ENCODE measurements at regions not wholly inside any gene's neighbourhood (a gene's known extent, or its start where the extent isn't known, plus 50 kb on each side); places are given as distances from the start of the nearest gene placed in this dataset.

DNA sequence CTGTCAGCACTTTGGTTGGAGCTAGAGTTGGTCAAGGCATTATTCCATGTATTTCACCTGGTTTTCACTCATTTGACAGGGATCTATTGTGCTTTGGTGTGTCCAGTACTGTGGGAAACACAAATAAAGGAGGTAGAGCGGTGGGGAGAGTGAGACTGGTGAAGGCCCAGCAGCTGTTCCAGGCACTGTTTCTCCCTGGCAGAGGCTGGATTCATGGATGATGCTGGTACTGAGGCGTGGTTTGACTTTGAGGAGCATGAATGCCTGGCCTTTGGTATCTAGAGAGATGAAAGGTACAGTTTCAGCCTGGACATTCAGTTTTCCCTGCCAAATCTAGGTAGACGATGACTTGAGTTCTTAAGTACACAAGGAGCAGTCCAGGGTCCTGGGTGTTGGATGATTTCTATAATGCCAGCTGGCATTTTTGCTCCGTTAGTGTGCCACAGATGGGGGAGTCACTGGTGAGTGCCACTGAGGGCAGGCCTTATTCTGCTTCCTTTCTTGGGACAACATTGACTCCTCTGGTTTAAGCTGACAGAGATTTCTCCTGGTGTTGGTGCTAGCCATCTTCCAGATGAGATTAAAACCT is 162.2 kb upstream of the BMPER start:
- TF ChIP-seq EZH2 (IDR thresholded peaks at IDR 0.05) = no peak
- no peak for TF ChIP-seq POLR2AphosphoS5 (IDR thresholded peaks at IDR 0.05; ENCODE audit: low read depth, low read length)
- TF ChIP-seq SIN3A (IDR thresholded peaks at IDR 0.05; ENCODE audit: low read depth) = no peak
- no peak for TF ChIP-seq JUND (IDR thresholded peaks at IDR 0.05)
- no peak for TF ChIP-seq POLR2A (IDR thresholded peaks at IDR 0.05; ENCODE audit: borderline replicate concordance, extremely low read depth, insufficient read depth, insufficient read length)

Measured in HCT116 (cell line).